ENCODE measurements at regions not wholly inside any gene's neighbourhood (a gene's known extent, or its start where the extent isn't known, plus 50 kb on each side); places are given as distances from the start of the nearest gene placed in this dataset.

DNA sequence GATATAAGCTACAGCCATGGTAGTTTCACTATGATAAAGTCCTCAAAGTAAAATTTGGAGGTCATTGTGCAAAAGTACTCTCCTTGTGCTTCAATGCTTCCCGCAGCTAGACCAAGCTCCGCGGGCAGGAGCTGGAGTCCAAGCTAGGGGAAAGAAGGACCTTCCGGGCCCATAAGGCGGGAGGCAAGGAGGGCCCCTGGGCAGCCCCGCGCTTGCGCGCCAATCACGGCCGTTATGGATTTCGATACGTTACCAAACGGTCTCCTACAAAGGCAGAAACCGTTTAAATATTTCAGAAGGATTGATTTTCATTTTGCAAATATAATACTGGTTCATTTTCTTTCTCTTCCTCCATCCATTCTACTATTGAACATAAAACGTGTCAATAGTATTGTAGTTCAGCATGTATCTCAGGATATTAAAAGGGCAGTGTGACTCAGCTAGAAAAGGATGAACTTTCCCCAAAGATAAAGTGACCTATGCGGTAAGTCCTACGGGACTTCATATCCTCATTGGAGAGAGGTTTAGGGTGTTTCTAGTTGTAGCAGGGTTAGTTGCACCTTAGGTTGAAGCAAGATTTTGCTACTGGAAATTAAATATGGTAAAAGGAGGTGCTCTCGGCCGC, 128.0 kb downstream of the KIF20B start:
- DNase-seq (ENCODE audit: low spot score) = no peak

DNA sequence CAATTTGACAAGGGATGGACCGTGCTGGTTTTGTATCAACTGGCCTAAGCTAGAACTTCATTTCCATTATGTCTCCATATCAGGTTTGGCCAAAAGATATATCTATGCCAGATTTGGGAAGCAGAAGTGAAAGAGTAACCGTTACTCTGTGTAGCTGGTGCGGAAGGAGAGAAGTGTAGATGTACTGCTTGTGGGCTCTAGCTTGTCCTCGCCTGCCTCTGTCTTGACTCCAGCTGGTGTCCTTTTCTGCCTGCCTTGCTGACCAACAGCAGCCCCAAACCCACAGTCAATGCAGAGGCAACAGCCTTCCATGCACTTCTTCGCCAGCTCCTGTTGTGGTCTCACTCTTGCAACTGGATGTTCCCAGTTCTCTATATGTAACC, 128.5 kb downstream of the KIF20B start:
- no peak for DNase-seq (ENCODE audit: low spot score)

DNA sequence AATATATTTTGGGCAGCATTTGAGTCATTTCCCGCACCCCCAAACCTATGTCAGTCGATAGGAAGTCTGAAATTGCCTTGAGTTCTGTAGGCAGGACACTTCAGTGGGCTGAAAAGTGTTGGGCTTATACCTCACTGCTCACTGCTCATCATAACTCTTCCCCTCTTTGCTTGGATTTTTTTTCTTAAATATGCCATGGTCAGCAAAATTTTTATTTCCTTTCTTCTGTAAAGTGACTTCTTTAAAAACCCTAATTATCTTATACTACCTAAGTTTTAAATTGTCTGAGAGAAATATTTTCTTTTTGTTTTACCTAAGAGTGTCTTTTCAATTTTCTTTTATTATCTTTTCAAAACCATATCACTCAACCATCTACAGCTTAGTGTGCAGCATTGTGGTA, 129.2 kb downstream of the KIF20B start:
- DNase-seq (ENCODE audit: low spot score) = no peak

DNA sequence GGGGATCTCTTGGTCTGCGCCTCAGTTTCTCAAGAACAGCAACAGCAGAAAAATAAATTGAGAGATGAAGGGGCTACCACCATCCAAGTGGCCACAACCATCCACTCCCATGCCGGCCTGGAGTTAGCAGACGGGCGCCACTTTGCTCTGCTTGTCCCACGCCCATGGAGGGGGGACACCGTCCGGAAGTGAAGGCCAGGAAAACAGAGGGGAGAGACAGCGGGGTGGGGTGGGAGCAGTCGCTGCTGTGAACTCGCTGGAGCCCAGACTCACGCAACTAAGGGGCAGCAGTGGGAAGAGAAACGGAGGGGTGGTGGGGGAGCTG, 135.4 kb downstream of the KIF20B start:
- DNase-seq (ENCODE audit: low spot score) = peak; percentile 2

DNA sequence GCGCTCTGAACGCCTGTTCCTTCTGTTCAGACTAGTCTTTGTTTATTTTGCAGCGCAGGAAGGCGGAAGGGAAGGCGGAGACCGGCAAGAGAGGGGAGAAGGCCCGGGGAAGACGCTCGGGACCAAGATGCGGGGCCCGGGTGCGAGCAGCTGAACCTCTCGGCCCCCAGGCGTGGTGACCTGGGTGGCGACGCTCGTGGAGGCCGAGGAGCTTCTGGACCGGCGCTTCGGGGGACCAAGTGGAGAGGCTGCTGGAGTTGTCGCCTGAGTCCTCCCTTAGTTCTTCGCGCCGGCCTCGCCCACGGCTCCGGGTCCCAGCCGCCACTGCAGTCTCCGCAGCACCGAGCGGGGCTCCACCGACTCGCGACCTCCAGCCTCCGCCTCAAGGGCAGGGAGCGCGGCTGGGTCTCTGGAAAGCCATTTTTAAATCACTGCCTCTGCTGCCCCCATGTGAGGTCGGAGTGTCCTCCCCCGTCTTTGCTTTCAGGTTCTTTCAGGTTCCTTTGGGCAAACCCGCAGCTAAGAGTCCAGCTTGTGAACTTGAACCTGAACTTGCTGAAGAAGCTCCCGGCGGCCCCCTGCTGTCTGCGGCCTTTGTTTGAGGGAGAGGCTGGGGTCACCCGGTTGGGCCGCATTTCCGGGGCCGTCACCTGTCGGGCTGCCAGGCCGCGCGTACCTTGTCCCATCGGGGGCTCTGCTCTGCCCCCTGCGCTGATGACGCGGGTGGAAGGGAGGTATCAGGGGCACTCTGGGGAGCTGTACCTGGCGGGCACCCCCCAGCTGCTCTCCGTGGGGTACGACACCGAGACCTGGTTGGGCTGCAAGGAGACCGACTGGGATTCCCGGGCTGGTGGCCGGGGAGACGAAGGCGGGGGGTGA, 136.0 kb downstream of the KIF20B start:
- DNase-seq (ENCODE audit: low spot score) = peak; percentile 7

DNA sequence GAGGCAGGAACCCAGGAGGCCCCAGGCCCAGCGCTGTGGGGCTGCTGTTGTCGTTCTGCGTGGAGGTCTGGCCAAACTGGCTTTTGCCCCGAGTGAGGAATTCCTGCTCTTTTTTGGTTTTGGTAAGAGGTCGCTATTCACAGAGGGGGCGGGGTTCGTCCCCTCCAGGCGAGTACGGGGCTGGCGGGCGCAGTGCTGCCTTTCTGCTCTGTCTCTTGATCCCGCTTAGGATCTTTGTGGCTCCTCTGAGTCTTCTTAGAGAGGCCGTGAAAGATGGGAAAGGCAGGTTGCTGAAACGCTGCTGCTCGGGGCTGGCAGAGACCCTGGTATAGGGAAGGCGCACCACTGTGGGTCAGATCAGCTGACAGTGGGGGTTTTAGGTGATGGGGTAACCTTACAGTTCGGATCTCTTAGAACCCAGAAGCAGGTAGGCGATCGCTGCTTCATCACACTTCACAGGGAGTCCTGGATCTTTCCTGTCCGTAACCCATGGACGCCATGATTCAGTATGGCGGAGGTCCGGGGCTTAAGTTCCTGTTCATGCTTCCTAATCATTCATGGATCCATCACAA, 136.7 kb downstream of the KIF20B start:
- DNase-seq (ENCODE audit: low spot score) = no peak

DNA sequence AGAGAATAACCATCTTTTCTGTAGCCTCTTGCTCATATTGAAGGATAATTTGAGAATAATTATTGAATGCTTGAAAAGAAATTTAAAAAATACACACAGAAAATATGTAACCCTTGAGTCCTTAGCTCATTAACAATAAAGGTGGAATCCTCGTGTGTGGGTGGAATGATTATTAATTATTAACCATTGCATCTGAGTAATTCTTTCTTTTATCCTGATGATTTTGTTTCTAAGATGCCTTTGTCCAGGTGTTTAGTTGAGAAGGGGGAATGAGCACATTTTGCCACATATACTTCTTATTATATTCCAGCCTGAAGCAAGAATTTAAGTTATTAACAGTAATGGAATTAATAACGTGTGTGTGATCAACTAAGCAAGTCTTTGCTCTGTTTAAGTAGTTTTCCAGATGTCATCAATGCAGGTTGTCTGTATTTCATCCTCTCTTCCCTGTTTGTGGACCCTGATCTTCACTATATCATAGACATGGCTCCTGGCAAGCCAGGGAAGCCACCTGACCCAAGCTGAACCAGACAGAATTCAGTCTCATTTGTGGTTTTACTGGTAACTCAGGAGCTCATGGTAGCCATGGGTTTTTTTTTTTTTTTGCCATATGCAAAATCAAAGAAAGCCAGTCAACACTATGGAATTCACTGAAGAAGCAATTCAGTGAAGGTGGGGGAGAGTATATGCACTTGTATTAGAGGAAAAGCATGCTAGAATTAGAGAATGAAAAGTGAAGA, 144.3 kb downstream of the KIF20B start:
- no peak for DNase-seq (ENCODE audit: low spot score)

DNA sequence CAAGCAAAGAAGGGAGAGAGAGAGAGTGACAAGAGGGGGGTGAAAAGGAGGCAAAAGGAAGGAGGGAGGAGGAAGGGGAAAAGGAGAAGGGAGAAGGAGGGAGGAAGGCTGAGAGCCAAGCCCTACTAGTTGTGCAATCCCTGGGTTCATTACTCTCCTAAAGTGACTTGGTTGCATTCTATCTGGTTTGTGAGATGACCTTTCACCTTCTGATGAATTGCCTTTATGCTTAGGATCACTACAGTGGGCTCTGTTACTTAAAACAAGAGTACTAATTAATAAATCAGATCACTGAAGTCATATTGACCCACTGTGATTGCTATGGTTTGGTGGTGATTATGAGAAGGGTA, 144.9 kb downstream of the KIF20B start:
- no peak for DNase-seq (ENCODE audit: low spot score)

DNA sequence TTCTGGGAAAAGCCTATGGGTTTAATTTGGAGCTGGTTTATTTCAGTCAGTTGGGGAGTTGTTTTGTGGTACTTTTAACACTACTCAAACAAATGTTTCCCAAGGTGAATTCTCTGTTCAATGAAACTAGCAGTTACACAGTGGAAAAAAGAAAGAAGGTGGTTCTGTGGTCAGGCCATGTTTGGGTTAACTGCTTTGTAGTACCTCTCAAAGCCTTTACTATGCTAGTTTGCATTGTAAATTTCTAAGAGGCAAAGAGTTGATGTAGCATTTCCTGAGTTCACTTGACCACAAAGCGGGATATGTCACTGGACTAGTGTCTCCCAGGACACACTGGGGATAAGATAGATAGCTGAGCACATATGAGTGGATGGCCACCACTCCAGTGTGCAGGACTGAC, 145.4 kb downstream of the KIF20B start:
- no peak for DNase-seq (ENCODE audit: low spot score)

DNA sequence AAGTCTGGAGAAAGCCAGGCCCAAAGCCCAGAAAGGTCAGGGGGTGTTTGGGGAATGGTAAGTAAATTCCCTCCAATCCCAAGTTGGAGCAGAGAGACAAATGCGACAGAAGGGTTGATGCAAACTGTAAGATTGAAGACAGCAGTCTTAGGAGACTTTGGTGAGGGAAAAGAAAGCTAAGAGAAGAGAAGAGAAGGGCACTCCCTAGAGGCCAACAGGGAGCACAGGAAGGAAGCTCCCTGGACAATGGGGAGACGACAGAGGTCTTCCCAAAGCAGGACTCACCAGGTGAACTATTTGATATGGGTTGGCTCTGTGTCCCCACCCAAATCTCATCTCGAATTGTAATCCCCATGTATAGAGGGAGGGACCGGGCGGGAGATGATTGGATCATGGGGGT, 151.5 kb downstream of the KIF20B start:
- no peak for DNase-seq (ENCODE audit: low spot score)

DNA sequence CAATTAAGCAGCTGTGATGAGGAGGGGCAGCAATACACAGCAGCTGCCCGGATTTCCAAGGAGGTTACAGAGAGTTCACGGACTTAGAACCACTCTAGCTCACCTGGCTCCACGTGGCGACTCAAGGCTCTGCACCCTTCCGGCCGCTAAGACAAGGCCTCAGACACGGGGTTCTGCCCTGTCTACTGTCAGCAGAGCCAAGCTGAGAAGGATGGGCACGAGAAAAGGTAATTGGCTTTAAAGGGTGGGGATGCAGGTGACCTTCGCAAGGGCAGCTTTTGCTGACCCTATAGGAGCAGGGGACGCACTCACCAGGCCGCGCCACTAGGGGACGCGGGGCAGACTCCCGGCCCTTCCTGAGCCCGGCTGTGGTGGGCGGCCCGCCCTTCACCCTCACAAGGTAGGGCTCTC, 152.4 kb downstream of the KIF20B start:
- DNase-seq (ENCODE audit: low spot score) = no peak

DNA sequence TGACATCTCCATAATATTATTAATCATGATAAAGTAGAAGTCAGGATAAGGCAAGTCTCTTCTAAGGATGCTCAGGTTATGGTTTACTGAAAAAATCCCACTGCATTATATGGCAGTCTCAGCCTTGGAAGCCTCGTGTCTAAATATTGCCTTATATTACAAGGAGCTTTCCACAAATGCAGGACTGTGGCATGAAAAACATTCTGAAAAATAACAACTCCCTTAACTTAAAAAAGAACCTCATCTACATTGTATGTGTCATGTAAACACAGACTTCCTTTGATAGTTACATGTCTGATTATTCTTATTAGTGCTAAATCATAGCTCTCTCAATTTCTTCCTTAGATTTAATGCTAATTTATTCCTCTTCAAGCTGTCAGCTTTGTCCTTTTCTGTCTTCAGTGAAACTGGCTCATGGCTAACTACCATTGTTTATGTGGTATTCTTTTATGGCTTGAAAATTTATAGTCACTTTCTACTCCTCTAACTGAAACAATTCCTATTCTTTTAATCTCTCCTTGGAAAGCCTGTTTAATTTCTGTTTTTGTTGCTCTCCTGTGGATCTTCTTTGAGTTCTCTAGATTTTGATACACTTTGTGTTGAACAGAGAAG, 156.1 kb downstream of the KIF20B start:
- DNase-seq (ENCODE audit: low spot score) = no peak

DNA sequence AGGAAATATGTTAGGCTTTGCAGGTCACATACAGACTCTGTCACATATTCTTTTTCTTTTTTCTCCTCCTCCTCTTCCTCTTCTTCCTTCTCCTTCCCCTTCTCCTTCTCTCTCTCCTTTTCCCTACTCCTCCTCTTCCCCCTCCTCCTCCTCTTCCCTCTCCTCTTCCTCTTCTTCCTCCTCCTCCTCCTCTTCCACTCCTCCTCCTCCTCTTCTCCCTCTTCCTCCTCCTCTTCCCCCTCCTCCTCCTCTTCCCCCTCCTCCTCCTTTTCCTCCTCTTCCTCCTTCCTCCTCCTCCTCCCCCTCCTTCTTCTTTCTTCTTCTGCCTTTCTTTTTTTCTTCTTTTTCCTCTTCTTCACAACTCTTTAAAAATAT, 159.8 kb downstream of the KIF20B start:
- no peak for DNase-seq (ENCODE audit: low spot score)

DNA sequence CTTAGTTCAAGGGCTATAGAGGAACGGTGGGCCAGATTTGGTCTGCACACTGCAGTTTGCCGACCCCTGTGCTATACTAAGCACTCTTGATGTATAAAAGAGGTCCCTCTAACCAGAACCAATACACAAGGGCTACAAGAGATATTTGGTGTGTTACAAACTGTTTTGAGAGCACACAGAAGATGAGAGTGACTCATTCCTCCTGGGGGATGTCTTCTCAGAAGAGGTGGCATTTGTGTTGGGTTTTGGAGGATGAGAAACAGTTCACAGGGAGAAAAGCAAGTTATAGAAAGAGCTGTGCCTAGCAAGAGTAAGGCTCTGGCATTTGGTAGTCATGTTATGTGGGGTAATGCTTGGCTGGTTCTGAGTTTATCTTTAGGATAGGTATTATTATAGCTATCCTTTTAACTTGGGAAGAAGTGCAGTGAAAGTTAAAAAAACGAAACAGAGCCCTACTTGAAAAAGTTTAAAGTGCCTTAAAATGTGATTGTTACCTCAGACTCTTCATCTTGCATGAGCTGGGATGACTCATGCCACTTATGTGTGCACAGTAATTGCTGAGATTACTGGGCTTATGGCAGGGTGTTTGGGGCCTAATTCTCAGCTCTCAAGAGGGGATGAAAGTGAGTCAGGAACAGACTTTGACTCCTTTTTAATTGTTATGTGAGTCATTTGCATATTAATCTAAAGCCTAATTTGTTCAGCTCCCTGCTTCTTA, 160.4 kb downstream of the KIF20B start:
- peak; percentile 5 for DNase-seq (ENCODE audit: low spot score)

DNA sequence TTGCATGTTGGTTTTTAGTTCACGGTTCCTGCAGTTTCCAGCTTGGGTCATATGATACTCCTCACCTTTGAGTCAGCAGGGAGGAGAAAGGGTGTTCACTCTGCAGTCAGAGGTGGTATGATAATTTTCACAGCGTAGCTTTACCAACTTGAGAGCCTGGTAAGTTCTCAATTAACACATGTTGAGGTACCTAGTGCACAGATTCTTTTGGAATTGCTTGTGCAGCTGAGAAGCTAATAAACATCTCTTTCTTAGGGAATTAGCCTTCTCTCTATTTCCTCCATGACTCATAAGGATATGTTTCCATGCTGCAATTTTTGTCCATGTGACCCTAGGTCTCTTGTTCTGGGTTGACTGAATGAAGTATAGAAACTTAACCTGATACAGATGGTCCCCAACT, 166.6 kb downstream of the KIF20B start:
- DNase-seq (ENCODE audit: low spot score) = no peak

DNA sequence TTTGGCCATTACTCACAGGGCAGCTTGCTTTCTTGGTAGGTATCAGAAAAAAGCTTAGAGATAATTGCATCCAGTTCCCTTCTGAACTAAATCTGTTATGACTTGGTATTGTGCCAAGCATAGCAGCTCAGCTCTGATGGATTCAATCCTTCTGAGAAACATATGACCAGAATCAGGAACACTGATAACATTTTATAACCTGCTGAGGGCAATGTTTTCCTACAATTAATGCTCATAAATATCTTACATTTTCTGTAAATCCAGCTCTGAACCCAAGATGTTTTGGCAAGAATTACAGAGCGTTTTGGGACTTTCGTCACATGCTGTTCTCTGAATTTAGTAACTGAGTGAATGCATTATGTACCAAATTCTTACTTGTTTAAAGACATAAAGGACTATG, 167.8 kb downstream of the KIF20B start:
- DNase-seq (ENCODE audit: low spot score) = no peak

DNA sequence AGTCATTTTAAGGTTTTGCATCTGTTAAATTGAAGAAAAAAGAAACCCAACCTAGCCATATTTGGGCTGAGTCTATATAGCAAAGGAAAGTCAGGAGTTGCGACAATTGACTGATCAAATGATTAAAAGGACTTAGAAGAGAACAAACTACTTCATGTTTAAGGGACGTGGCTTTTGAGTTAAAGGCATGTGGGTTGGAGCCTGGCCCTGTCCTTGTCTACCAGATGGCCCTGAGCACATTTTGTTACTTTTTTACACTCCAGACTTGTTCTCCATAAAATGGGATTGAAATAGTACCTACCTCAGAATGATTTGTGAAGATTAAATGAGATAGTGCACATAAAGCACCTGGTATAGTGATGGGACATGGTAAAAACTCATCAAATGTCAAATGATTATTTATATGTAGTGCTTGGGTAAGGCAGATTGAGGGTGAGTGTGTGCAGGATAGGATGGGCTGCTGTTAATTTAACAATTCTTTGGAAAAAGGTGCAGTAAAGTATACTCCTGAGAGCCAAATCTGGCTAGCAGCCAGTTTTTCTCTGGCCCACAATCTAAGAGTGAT, 168.3 kb downstream of the KIF20B start:
- DNase-seq (ENCODE audit: low spot score) = no peak

DNA sequence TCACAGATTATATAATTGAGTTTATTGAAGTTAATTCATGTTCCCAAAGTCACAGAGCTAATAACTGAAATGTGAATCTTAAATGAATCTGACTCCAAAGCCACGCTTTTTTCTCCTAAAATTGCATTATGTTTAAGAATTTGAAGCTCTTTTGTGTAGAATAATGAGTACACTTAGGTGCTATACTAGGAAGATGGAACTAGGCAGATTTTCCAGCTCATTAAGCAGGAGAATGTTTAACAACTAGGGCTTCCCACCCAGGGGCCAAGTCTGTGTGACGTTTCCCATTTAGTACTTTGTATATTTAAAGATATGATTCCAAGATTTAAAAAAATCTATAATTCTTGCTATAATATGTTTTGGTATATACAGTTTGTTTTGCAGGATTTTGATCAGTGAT, 169.5 kb downstream of the KIF20B start:
- DNase-seq (ENCODE audit: low spot score) = no peak

DNA sequence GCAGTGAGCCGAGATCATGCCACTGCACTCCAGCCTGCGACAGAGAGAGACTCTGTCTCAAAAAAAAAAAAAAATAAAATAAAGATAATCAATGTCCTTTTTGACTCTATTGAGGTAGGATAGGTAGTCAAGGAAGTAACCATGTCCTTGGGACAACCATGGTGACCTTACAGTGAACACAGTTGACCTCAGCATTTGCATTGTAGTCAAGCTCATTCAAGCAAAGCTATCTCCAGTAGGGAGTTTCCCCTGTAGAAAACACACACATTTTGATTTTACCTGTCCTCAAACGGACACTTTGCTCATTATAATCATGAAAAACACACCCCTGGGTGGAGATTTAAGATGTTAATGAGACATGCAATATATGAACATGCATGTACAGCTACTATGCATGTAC, 171.7 kb downstream of the KIF20B start:
- DNase-seq (ENCODE audit: low spot score) = no peak

DNA sequence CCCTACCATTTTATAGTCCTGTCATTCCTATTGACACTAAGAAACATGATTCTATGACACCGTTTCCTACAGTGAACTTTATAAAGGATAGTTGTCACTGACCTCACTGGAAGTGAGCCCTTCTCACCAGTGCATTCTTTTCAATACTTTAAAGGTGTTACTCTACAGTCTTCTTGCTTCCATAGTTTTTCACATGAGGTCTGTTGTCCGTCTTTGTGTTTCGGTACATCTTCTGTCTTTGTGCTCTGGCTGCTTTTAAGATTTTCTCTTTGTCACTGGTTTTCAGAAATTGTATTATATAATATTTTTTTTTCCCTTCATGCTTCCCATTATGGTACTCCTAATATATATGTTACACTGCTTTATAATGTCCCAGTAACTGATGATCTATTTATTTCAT, 174.2 kb downstream of the KIF20B start:
- no peak for DNase-seq (ENCODE audit: low spot score)

DNA sequence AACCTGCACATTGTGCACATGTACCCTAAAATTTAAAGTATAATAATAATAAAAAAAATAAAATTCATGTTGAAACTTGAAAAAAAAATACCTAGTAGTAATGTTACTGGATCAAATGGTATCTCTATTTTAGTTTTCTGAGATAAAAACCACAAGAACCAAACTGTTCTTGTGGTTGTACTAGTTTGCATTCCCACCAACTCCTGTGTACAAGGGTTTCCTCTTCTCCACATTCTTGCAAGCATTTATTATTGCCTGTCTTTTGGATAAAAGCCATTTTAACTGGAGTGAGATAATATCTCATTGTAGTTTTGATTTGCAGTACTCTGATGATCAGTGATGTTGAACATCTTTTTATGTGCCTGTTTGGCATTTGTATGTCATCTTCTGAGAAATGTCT, 177.7 kb downstream of the KIF20B start:
- no peak for DNase-seq (ENCODE audit: low spot score)

DNA sequence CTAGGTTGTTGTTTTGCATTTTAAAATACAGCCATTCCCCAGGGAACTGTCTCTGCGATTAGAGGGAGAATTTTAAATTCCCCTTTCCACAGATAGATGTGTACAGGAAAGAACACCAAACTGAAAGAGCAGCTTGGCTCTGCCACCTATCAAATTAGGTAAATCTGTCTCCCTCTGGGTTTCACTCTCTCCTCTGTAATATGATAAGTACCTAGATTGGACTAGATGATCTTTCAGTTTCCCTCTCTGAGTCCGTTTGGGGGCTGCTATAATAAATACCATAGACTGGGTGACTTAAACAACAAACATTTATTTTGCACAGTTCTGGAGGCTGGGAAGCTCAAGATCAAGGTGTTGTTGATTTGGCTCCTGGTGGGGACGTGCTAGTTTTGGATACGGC, 186.0 kb downstream of the KIF20B start:
- DNase-seq (ENCODE audit: low spot score) = no peak

Data from CD4-positive, alpha-beta T cell treated with Interleukin-6 at 100 ng/mL for 8 hours (primary cell).